Midbrain (tissue), 1 donor: ENCODE measurements at regions not wholly inside any gene's neighbourhood (a gene's known extent, or its start where the extent isn't known, plus 50 kb on each side); places are given as distances from the start of the nearest gene placed in this dataset.

ENCODE experiments used
- DNase-seq: peaks from one replicate; lab custom pipeline; 2025; lab: John Stamatoyannopoulos, UW

DNA sequence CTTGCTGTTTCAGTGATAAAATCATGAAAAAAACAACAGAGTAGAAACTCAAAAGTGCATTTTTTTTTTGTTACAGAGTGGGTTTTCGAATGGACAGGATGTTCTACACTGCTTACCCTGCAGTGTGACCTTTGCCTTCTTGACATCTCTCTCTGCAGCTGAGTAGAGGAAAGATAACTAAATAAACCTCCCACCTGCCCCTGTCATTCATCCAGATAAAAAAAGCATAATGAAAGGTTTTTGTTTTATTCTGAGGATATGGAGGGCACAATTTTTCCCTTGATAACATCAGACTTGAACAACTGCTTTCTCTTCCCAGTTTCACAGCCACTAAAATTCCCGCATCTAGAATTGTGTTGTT, 193.6 kb upstream of the FOXQ1 start:
- DNase-seq = no peak

DNA sequence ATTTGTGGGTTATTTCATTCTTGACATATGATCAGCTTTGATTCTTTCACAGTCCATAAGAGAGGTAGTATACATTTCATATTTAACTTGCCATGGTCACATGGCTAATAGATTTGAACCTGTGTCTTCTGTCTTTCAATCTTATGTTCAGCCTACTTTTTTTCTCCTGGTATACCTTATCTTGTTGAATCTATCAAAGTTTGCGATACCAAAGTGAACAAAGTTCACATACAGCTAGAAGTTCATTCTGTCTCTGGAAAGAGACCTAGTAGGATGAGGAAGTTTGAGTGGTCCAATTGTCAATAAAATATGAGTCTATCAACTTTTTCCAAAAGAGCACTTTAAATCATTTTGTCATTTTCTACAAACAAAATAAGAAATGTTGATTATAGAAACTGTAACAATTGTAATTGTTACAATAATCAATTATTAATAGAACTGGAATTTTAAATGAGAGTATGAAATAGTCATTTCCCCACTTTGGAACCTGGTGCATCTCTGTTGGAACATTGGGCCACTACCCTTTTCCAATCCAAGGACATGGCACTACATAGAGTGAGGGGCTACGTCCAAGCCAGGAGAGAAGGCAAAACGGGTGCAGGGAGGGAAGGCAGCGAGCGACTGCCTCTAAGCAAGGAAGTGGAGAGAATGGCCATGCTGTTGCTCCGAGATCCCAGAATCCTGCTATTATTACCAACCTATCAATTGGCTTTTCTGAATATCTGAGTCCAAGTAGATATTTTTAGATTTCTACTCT, 194.2 kb upstream of the FOXQ1 start:
- no peak for DNase-seq

DNA sequence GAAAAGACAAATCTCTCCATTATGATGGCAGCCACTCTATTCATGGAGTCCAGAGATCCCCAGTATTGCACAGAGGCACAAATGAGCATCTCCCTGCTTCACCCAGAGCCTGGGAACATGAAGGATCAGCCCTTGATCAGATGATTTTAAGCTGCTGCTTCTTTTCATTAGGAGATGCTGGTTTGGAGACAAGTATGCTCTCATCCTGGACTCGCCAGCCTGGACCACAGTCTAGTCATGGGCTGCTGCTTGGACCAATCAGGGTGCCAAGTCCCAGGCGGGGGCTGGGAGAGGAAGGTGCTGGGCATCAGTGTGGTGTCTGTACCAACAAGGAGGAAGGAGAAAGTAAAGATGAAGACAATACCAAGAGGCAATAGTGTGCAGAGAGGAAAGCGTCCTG, 195.7 kb upstream of the FOXQ1 start:
- no peak for DNase-seq

DNA sequence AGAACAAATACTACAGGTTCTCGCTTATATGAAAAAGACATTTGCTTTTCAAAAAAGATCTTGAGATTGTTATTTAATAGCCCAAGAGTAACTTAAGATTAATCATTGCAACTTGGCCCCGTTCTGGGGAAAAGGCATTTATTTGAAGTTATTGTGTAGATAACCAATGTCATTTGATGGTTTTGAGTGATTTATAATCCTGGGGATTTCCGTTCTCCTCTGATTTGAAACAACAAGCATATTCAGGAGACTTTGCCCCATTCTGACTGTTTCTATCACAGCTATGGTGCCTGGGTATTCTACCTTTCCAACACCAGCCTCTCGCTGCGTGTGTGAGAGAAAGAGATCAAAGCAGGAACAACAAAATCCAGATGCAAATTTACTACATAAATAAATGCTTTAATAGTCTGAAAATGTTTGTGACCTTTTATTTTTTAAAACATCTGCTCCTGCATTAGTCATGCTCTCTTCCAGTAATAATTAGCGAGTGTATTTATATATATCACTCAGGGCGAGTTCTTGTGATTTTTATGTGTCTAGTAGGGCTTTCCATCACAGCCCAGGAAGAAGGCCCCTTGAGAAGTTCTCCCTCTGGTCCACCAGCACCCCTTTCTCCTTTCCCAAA, 197.9 kb upstream of the FOXQ1 start:
- no peak for DNase-seq

DNA sequence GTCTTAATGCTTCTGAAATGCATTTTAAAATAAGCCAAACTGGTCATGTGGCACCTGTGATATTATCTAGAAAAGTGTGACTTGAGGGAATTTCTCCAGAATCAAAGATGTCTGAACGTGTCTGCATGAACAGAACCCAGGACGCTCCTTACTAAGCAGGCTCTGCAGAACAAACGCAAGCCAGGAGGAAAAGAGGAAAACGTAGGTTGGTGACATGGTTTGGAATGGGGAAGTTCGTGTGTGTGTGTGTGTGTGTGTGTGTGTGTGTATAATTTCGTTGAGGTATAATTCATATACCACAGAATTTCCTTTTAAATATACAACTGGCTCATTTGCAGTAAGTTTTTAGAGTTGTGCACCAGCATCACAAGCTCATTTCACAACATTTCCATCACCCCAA, 200.5 kb upstream of the FOXQ1 start:
- DNase-seq = no peak

DNA sequence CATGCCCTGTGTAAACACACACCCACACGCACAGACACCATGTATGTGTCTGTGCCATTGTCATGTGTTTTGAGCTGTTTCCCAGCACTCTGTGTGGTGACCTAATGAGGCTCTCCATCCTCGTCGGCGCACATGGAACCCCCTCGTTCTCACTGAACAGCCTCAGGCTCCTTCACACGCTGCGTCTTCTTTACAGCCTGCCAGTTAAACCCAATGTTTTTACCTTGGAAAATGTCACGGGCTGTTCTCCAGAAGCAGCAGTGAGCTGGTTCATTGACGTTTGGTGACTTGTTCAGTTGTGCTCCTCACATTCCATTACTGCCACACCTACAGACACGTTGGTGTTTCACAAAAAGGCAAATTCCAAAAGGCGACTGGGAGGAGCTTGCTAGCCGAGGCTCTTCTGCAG, 201.0 kb upstream of the FOXQ1 start:
- DNase-seq = no peak

DNA sequence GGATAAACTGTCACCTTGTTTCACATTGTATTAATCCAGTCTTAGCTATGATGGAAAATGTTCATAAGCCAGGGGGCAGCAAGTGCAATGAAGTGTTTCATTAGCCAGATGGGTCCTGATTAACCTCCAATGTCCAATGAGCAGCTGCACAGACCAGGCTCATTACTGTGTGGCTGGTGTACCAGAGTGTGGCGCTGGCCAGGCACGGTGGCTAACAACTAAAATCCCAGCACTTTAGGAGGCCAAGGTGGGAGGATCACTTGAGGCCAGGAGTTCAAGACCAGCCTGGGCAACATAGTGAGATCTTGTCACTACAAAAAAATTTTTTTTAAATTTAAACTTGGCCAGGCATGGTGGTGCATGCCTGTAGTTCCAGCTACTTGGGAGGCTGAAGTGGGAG, 201.7 kb upstream of the FOXQ1 start:
- DNase-seq = no peak

DNA sequence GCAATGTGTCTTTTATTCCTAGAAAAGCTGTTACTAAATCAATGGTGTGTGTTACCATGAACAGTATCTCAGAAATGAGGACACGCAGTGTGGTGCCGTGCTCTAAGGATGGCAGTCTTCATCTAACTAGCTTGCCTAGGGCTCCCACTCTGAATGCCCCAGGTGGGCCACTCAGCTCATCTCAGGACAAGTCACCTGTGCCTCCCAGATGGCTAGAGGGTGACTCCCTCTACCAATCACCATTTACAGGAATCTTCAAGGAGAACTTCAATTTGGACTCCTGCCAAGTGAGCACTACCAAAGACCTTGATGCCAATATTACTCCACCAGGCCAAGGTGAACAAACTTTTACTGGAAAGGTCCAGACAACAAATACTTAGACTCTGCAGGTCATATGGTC, 202.8 kb upstream of the FOXQ1 start:
- no peak for DNase-seq

DNA sequence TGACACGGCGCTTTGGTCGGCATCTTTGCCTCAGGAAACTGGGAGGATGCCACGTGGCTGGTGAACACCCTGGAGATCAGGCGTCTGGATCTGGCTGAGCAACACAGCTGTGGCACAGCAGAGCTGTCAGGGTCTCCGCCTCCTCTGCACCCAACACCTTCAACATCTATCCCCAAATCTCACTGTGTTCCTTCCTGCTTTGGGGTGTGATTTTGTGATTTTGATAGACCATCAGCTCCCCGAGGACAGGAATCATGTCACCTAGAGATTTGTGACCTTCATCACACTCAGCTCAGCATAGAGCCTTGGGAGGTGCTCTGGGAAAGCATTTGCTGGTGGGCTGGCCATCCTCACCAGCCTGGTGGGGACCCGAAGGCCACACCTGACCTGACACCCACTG, 203.7 kb upstream of the FOXQ1 start:
- DNase-seq = no peak

DNA sequence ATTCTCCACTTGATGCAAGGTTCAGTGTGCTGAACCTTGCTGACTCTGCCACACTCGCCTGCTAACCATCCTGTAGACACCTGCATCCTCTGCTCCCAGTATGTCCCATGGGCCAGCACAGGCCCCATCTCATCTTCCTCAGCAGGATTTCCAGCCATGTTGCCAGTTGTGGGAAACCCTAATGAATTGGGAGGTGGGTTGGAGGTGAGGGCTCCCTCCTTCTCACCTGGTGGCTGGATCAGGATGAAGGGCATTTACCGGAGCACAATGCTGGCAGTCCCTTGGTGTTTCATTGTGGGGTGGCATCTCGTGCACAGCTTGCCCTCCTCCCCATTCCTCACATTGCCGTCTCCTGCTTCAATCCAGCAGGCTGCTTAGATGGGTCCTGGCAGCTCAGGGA, 204.3 kb upstream of the FOXQ1 start:
- DNase-seq = no peak

DNA sequence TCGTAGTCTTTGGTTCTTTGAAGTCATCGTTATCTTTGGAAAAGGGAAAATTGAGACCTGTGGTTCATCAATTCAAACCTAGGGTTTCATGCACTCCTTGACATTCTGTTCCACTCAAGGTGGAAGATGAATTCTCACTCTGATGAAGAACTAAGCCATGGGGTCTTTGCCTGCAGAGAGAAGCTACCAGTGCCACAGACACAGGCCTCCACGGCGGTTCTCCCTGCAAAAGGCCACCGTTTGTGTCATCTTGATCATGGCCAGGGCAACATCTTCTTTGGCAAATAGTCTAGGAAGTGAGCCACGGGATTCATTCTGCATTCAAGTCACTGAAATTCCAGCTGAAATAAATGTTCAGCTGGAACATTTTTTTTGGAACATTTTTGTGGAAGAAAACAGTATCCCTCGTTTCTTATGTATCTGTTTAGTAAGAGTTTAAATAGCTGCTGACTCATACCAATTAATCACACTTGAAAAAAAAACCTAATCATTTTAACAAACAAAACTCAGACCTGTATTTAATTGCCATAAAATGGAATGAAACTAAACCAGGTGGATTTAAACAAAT, 206.0 kb upstream of the FOXQ1 start:
- DNase-seq = no peak

DNA sequence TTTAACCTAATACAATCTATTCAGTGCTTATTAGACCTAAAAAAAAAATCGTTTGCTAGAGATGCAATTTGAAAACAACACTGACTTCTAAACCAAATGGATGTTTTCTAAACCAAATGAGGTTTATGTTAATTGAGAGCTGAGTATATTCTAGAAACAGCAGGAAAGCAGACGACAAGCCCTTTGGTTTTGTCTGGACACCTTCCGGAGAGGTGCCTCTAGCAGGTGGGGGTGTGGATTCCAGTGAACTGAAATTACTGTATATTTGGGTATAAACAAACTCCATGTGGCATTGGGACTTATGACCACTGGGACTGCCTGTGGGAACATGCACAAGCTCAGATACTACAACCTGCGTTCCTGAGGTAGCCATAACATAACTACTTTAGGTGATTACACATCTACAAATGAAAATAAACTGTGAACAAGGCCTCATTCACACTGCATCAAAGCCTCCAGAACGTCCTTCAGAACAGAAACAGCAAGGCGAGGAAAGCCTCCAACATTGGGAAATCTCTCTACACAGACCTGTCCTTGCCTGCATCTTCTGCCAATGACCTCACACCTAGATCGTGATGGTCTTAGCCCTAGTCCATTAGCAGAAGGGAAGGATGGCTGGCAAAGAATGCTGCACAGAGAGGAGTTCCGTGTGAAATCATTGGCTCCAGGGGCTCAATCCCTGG, 206.8 kb upstream of the FOXQ1 start:
- no peak for DNase-seq

DNA sequence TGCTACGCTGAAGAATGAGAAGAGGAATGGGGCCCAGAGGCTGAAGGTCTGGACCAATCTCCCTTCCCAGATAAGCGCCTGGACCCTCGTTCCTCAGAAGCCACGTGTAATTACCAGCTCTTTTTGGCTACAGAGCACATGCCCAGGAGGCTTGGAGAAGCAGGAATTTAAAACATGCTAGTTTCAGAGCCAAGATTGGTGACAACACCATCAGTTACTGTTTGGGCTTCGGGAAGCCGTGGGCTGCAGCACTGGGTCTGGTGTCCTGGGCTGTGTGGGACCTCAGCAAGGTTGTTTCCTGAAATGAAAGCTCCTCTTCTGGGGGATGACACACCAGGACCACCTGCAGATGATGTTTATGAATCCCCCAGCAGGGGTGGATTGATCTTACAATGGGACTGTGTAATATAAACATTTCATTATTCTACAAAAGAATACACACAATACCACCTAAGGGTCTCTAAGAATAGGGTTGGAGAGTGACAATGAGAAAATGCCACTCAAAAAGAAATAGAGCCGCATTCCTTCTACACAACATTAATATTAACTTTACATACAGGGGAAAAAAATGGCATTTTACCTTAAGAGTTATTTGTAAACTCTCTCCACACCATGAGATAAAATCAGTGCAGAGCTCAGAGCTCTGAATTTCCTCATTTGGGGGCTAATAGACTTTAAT, 207.8 kb upstream of the FOXQ1 start:
- DNase-seq = no peak

DNA sequence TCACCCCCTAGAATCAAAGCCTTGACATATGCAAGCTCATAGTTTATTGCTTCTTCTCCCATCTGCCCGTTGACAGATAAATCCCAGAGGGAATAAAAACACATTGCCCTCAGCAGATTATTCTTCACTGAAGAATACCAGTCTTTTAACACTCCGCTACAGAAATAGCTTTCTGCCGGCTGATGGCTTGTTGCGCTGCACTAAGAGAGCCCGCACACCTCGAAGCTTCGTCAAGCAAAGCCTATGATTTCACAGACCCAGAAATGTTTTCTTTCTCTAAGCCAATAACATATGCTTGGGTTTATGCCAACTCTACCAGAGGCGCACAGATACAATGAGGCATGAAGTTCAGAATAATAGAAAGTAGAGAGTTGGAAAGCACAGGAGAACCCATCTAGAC, 208.9 kb upstream of the FOXQ1 start:
- DNase-seq = no peak

DNA sequence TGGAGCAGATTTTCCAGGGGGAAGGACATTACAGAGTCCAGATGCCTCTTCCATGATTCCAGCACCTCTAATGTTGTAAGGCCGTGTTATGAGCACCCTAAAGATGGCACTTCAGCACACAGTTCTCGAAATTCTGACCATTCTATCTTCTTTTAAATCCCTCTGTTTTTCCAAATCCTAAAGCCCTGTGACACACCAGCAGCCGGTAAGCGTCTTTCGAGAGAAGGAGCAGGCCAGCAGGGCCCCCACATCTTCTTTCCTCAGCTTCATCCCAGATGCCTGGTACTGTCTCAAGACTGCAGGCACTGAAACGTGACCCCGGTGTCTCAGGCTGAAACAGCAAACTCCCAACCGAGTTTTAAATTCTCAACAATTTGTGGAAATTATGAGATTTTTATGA, 211.6 kb upstream of the FOXQ1 start:
- no peak for DNase-seq

DNA sequence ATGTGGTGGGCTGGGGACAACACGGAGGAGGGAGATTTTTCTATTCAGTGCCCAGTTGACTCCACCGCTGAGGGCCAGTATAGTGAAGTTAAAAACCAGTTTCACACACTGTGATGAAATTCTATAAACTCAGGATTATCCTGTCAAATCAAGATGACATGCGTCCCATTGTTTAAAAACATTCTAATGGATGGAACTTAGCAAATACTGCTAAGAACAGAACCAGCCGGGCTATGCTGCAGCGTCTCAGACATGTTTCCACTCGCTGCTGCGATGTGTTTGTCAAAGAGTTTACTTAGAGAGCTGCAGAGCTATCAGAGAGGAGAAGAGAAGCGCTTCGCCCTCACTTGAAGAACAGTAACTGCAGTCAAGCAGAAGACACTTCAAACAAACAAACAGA, 212.6 kb upstream of the FOXQ1 start:
- no peak for DNase-seq

DNA sequence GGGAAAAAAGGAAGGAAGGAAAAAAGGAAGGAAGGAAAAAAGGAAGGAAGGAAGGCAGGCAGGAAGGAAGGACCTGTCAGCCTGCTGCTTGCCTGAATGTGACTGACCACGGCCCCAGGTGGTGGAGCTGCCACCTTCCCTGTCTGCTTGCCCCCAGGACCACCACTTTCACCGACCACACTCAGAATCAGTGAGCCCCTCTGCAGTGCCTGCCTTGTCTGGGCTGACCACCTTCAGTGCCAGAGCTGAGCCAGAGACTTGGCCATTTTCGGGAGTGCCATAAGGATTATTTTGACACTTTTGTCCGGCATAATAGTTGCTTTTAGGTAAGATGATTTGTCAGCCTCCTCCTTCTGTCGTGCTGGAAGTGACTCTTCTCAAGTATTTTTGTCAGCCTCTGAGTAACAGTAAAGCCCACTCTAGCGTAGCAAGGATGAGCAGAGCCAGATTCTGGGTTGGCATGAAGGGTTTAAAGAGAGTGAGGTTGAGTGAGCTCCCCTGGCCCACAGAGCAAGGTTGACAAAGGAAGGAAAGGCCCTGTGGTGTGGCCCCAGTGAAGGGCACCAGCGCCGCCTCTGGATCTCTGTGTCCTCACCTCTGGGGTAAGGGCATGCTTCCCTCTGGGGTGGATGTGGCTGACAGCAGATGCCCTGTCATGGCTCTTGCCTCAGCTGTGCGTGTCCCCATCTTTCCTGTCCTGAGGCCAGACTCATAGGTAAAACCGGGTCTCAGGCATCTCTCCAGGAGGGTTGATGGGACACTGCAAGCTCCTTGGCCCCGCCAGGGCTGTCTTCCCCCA, 214.7 kb upstream of the FOXQ1 start:
- no peak for DNase-seq

DNA sequence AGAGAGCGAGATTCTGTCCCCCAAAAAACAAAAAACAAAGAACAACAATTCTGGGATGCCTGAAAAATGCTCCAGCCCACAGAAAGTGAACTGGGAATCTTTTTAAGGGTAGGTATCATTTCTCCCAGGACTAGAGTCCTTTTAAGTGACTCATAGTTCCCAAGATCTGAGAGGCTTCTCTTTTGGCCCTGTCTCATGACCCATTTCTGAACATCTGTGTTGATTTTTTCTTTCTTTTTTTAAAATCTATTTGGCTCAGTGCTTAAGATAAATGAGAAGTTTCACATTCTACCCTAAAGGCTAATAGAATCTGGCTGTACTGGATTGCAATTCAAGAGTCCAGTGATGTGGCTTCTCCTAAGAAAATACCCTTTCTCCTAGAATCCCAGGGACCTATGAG, 217.6 kb upstream of the FOXQ1 start:
- DNase-seq = no peak

DNA sequence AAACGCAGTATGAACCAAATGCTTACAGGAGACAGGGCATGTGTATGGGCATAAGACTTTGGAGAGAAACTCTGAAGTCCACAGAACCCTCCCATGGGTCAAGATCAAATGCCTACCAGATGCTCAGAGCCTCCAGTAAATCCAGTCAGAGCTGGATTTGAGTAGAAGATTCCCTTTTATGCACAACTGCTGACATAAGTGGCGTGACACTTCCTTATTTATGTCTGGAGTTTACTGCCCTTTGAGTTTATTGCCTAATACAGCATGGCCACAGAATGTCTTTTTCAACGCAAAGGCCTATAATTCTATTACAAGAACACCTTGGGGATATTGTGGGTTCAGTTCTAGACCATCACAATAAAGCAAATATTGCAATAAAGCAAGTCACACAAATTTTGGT, 220.0 kb upstream of the FOXQ1 start:
- no peak for DNase-seq

DNA sequence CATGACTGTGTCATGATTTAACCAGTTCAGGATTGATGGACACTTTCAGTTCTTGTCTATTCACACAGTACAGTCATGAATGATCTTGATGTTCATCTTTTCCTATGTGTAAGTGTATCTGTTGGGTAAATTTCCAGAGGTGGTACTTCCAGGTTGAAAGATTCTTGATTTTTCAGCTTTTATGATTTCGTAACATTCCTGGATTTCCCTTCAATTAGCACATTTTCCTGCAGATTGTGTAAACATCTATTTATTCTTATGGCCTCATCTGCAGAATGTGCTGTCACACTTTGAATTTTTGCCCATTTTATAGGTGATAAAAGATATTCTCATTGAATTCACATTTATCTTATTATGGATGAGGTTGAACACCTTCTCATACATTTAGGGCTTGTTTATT, 222.0 kb upstream of the FOXQ1 start:
- DNase-seq = no peak

DNA sequence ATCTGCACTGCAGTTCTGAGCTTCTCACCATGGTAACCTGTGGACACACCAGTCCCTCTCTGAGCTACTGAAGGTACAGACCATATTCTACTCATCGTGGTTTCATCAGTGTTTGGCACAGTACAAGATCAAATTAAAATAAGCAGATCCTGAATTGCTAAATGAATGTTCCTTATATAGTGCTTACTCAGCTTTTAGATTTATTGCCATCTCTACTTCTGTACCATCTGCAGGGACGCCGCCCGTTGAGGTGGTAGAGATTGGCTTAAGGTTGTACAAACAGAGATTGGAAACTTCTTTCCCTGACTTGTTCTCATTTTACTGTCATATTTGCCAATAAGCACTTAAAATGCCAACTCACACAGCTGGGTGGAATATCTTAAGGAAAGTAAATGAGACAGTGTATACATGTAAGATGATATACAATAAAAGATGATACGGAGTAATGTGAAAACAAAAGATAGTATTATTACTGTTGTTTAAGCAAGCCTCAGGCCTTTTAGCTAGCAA, 223.4 kb upstream of the FOXQ1 start:
- DNase-seq = no peak
